ENCODE measurements at regions not wholly inside any gene's neighbourhood (a gene's known extent, or its start where the extent isn't known, plus 50 kb on each side); places are given as distances from the start of the nearest gene placed in this dataset.
A peak's percentile ranks its signal among the peaks of the same experiment; 100 is the strongest.

DNA sequence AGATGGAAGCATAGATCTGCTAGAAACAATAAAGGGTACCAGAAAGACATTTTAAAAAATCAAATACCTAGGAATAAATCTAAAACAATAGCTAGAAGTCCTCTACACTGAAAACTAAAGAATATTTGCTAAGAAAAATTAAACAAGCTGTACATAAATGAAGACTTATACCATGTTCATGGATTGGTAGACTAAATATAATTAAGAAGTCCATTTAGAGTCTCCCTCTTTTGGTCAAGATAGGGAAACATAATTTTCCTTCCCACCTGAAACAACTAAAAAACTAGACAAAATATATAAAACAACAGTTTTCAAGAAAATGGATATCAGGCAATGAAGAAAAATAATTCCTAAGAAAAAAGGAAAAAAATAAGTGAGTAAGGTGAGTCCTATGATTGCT, 120.0 kb upstream of the TAB2 start:
- no peak overlapping the region for H3K27ac Mint-ChIP-seq (ENCODE audit: unreplicated experiment)
- H3K36me3 Mint-ChIP-seq (ENCODE audit: low read depth, unreplicated experiment) = peaks cover 12% of the 10 kb centered on the region
- H3K27me3 Mint-ChIP-seq (ENCODE audit: unreplicated experiment) = no peaks in the 10 kb centered on the region
- peaks cover 17% of the 10 kb centered on the region for H3K4me1 Mint-ChIP-seq (ENCODE audit: unreplicated experiment)
- no peak overlapping the region for H3K4me3 Mint-ChIP-seq (ENCODE audit: unreplicated experiment)
- no peaks in the 10 kb centered on the region for H3K9me3 Mint-ChIP-seq (ENCODE audit: unreplicated experiment)
- TF ChIP-seq CTCF (IDR thresholded peaks at IDR 0.05; ENCODE audit: unreplicated experiment) = no peak
- DNase-seq (ENCODE audit: low spot score) = no peak

GRCh38 chr6:149198265-149198664, 119.2 kb upstream of the TAB2 start:
- Mint-ChIP-seq H3K27me3 (ENCODE audit: unreplicated experiment) (no peaks in the 10 kb centered on the region), H3K36me3 (ENCODE audit: low read depth, unreplicated experiment) (peaks cover 12% of the 10 kb centered on the region), H3K4me3 (ENCODE audit: unreplicated experiment) (no peak overlapping the region), H3K4me1 (ENCODE audit: unreplicated experiment) (peaks cover 19% of the 10 kb centered on the region), H3K9me3 (ENCODE audit: unreplicated experiment) (no peaks in the 10 kb centered on the region), H3K27ac (ENCODE audit: unreplicated experiment) (no peak overlapping the region)
- TF ChIP-seq CTCF (IDR thresholded peaks at IDR 0.05; ENCODE audit: unreplicated experiment) = no peak
- no peak for DNase-seq (ENCODE audit: low spot score)

DNA sequence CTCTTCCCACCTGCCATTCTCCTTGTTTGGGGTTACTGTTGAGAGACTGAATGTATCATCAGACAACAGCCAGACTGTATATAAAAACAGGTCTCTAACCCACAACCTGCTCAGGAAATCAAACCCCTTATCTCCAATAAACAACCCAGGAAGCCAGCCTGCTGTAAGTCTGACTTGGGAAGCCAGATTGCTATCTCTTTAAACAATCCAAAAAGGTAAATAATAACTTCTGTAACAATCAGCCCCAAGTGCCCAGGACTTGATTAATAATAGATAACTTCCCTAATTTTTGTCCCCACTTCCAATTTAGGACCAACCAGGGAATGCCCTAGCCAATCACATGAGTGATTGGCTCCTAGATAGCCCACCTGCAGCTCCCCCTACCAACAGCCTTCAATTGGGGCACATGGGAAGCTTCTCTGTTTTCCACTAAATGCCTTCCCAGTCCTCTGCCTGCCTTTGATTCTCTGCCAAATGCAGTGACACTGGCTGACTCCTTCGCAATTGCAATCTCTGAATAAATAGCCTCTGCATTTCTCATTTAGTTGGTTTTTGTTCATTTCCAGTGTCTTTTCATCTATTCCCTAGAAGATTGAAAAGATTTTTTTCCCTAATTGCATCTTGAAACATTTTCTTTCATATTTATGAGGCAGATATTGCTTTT, 117.1 kb upstream of the TAB2 start:
- no peak for DNase-seq (ENCODE audit: low spot score)
- no peak overlapping the region for H3K4me3 Mint-ChIP-seq (ENCODE audit: unreplicated experiment)
- no peak overlapping the region for H3K27ac Mint-ChIP-seq (ENCODE audit: unreplicated experiment)
- TF ChIP-seq CTCF (IDR thresholded peaks at IDR 0.05; ENCODE audit: unreplicated experiment) = no peak
- H3K27me3 Mint-ChIP-seq (ENCODE audit: unreplicated experiment) = no peaks in the 10 kb centered on the region
- no peaks in the 10 kb centered on the region for H3K9me3 Mint-ChIP-seq (ENCODE audit: unreplicated experiment)
- peaks cover 12% of the 10 kb centered on the region for H3K36me3 Mint-ChIP-seq (ENCODE audit: low read depth, unreplicated experiment)
- H3K4me1 Mint-ChIP-seq (ENCODE audit: unreplicated experiment) = peaks cover 10% of the 10 kb centered on the region

DNA sequence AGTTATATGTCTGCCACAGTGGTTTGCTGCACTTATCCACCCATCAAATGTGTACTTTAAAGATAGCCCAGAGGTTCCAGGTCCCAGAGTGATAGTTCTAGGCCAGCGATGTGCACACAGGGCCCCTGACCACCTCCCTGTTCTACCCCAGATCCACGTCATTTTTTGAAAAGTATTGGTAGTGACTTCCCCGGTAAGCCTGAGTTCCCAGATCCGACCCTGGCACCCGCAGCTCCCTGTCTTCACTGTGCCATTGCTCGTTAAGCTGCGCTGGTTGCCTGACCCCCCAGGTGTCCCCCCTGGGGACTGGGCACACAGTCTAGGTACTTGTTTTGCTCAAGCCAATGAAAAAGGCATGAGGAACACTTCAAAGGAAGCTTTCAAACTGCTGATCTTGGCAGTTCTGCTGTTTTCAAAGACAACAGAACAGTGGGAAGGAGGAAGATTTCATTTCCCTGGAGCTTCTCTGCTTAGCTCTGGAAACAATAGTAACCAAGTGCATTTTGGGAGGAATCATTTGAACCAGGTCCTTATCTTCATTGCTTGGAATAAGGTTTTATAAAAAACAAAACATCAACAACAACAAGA, 116.3 kb upstream of the TAB2 start:
- Mint-ChIP-seq H3K4me3 (ENCODE audit: unreplicated experiment) (no peak overlapping the region), H3K4me1 (ENCODE audit: unreplicated experiment) (peaks cover 10% of the 10 kb centered on the region), H3K36me3 (ENCODE audit: low read depth, unreplicated experiment) (peaks cover 12% of the 10 kb centered on the region), H3K27ac (ENCODE audit: unreplicated experiment) (peak overlapping the region; percentile 72), H3K27me3 (ENCODE audit: unreplicated experiment) (no peaks in the 10 kb centered on the region), H3K9me3 (ENCODE audit: unreplicated experiment) (no peaks in the 10 kb centered on the region)
- DNase-seq (ENCODE audit: low spot score) = no peak
- no peak for TF ChIP-seq CTCF (IDR thresholded peaks at IDR 0.05; ENCODE audit: unreplicated experiment)

GRCh38 chr6:149202100-149202499, 115.4 kb upstream of the TAB2 start:
- H3K36me3 Mint-ChIP-seq (ENCODE audit: low read depth, unreplicated experiment) = peaks cover 12% of the 10 kb centered on the region
- H3K27ac Mint-ChIP-seq (ENCODE audit: unreplicated experiment) = no peak overlapping the region
- peaks cover 10% of the 10 kb centered on the region for H3K4me1 Mint-ChIP-seq (ENCODE audit: unreplicated experiment)
- no peaks in the 10 kb centered on the region for H3K9me3 Mint-ChIP-seq (ENCODE audit: unreplicated experiment)
- H3K4me3 Mint-ChIP-seq (ENCODE audit: unreplicated experiment) = no peak overlapping the region
- DNase-seq (ENCODE audit: low spot score) = no peak
- no peak for TF ChIP-seq CTCF (IDR thresholded peaks at IDR 0.05; ENCODE audit: unreplicated experiment)
- H3K27me3 Mint-ChIP-seq (ENCODE audit: unreplicated experiment) = no peaks in the 10 kb centered on the region
